ENCODE measurements at regions not wholly inside any gene's neighbourhood (a gene's known extent, or its start where the extent isn't known, plus 50 kb on each side); places are given as distances from the start of the nearest gene placed in this dataset.

DNA sequence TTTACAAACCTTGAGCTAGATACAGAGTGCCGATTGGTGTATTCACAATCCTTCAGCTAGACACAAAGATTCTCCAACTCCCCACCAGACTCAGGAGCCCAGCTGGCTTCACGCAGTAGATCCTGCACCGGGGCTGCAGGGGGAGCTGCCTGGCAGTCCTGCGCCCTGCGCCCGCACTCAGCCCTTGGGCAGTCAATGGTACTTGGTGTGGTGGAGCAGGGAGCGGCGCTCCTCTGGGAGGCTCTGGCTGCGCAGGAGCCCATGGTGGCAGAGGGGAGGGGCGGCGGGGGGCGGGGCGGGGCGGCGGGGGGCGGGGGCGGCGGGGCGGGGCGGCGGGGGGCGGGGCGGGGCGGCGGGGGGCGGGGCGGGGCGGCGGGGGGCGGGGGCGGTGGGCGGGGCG, 923.4 kb downstream of the SOCS6 start:
- no peak for DNase-seq

DNA sequence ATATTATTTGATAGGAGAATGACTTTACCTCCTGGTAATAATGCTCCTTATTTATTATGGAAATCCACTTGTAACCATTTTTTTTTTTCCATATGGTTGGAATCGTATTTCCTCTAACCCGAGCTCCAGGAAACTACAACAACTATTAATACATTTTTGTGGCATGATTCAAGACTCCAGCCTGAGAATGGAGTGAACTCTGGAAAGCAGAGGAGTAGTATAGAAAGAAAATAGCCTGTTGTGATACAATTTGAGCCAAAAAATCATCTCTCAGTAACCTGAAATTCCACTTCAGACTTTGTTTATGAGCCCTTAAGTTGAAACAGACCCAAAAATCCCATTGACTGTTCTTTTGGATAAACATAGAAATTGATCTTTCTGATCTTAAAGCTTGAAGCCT, 921.1 kb downstream of the SOCS6 start:
- DNase-seq = no peak

DNA sequence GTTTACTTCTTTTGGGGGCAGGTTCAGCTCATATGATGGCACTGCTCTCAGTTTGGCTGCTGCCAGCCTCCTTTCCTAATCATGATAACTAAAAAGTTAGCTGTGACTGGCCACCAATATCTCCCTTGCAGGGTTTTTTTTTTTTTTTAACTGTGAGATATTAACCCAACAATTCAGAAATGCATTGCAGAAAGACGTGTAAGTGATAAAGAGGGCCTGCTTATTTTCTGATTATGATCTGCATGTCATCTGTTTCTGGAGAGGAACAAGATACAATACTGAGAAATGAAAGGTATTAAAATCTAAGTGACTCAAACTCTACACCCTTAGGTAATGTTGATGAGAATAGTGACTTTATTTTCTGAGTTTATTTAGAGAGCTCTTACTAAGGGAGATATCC, 905.6 kb downstream of the SOCS6 start:
- DNase-seq = no peak

DNA sequence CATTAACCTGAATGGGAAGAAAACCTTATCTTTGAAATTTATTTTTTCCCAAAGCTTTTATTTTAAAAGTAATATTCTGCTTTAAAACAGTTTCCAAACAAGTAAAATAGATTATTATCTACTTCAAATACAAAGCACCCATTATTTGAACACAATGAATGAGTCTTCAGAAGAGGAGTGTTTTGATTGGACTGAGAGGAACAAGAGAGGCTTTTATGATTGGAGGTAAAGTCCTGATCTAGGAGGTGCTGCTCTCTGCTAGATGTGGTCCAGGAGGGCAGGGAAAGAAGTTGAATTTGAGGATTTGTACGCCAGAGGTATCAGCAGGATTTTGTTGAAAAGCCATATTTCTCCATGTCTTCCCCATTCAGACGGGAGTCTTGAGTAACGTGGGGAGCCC, 900.7 kb downstream of the SOCS6 start:
- no peak for DNase-seq

DNA sequence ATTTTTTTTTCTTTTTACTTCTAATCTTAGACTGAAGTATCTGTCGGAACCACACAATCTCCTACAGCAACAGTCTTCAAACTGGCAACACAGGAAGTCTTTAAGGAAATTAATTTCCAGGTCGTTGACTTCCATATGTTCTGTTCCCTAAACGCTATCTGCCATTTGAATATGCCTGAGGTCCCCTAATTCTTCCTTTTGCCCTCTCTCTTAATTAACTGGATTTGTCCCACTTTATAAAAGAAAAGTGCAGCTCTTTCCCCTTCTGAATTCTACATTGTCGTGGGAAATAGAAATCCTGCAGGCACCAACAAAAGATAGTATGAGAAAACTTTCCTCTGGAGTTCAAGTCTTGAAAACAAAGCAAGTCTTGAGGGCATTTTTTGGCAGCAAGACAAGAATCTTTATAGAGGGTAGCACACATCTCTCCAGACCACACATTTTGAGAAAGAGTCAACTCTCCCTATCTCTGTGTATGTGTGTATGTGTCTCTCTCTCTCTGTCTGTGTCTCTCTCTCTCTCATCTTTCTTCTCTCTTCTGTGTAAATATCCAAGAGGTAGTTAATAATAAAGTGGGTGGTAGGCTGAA, 879.8 kb downstream of the SOCS6 start:
- no peak for DNase-seq

DNA sequence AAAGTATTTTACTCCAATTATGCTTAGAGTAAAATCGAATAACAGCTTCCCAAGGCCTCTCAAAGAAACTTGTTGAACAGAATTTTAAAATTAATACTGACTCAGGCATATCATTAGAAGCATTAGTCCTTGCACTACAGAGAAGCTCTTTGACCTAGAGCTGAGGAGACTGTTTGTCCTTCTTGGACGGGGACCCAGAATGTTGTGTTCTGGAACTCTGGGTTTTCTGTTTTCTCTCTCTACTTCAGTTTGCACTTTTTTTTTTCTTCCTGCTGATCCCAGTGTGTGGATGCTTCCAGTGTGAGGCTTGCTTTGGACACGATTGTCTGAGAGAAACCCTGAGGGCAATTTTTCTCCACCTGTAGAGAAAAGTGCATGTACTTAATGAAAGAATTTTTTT, 847.6 kb downstream of the SOCS6 start:
- DNase-seq = peak in 1 of 3 experiments; percentile 38

DNA sequence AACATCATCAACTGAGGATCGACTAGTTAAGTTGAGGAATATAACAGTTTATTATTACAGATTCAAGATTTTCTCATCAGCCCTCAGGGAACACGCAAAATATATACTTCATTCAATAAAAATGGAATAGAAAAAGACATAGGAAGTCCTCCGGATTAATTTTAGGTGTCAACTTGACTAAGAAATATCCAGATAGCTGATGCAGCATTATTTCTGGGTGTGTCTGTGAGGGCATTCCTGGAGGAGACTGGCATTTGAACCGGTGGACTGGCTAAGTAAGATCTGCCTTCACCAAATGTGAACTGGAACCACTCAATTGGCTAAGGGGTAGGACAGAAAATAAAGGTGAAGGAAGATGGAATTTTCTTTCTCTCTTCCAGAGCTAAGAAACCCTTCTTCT, 845.3 kb downstream of the SOCS6 start:
- no peak for DNase-seq

DNA sequence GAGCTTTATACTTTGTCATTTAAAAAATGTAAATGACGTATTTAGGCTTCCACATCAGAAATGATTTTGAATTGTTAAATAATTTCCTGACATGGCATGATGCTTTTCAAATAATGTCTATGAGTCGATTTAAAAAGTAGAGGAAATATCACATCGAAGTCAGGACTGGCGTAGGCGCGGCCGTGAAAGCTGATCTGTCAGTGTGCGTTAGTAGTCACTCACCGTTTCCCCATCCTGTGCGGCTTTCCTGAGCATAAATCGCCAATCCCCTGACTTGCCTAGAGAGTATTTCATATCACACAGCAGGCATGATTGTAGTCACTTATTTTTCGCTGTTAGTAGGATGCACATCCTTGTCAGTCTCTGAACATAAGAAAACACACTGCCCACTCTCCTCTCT, 843.1 kb downstream of the SOCS6 start:
- DNase-seq = no peak

DNA sequence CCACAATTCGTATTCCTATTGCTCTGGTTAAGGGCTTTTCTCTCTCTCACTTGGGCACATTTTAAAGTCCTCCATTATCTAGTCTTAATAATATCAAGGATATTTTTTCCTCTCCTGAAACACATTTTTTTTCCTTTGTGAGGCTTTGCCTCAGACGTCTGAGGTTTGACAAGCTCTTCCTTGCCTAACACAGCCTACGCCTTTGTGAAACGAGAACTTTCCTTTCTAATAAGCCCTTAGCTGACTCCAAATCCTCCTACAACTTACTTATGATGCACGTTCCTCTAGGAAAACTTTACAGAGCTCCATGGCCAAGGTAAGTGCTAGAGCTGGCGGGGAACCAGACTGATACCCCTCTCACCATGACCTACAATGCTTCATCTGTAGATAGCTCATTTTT, 841.5 kb downstream of the SOCS6 start:
- DNase-seq = no peak

DNA sequence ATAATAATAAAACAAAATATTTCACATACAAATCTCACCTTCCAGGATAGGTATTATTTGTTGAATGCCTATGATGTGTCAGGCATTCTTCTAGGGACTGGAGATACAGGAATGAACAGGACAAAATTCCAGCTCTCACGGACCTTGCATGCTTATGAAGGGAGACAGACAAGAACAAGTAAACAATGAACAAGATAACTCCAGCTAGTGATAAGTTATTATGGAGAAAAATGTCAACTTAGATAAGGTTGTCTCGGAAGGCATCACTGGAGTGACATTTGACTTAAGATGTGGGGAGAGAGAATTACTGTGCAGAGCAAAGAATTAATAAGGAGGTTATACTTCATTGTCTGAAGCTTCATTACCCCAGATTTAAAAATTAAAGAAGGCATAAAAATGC, 836.7 kb downstream of the SOCS6 start:
- DNase-seq = no peak

DNA sequence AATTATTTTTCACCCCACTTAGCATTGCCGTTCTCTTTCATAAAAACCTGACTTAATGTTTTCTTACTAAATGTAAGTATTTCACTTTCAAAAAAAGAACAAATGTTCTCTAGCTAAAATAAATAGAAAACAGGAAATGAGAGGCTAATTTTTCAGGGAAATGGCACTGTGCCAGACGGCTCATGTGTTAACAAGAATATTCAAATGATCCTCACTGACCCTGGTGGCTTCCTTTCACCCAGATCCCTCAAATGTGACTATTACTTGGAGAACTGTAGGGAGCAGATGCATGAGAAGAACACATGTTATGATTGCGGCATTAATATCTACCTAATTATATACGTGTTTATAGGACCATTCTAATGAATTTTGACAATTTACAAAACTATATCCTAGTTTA, 827.7 kb downstream of the SOCS6 start:
- peak in 2 of 3 experiments; percentile 30 to 68 for DNase-seq

DNA sequence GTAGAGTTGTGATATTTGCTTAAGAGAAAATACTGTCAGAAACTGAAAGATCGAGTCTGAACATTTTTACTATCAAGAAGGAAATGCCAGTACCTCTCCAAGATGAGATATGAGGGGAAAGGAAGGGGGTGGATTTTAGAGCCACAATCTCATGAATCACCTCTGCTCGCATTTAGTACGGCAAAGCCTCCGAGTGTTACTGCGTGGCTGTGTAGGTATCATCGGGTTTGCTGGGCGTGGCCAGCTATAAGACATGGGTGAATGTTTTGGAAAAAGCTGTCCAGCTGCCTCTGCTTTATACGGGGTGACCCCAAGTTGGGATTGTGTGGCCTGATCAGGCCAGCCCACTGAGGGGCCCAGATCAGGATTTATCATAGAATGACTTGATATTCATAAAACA, 826.4 kb downstream of the SOCS6 start:
- DNase-seq = no peak

DNA sequence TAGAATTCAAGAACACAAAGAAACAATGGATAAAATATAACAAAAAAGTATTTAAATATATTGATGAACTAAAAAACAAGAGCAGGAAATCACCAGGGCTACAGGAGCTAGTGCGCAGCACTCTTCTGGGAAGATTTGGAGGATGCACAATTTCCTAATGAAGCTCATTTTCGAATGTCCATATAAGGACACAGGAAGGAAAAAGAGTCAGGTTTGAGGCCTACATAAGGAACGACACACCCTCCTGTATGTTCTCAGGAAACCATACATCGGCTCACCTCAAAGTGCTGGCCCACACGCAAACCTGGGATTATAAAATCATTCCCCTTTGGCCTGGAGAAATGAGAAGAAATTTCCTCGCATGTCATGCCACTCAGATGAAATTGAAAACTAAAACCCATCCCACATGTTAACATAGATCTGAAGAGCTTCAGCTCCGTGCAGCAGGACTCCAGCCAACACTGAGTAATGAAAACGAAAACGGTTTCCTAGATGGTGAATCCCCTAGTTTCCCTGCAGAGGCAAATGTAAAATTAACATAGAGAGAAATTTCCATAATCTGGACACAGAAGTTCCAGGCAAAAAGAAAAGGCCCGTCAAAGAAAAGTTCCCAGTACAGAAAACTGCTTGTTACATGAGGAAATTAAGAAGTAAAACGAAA, 825.8 kb downstream of the SOCS6 start:
- no peak for DNase-seq

DNA sequence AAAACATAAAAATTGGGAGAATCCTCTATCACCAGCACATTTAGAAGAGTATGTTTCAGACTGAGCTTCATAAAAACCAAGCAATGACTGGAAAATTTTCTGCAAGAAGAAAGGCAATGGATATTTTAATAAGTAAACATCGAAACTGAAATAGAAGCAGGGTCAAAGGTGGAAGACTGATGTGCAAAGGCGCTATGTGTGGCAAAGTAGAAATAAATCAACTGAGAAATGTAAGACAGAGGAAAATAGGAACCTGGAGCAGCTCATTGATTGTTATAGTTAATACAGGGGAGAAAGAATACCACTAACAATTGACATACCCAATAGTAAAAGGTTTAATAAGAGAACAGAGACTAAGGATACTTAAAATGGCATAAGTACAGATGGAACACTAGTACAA, 818.4 kb downstream of the SOCS6 start:
- no peak for DNase-seq

DNA sequence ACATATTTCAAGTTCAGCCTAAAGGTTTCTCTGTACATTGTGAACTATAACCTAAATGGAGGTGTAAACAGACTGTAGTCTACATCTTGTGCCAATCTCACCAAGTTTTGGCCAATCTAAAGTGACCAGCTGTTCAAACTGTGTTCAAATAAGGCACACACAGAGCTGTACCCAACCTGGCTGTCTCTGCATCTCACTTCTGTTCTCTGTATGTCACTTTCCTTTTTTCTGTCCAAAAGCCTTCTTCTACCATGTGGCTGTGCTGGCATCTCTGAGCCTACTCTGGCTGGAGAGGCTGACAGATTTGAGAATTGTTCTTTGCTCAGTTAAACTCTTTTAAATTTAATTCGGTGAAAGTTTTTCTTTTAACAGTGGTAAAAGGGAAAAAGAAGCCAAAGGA, 817.9 kb downstream of the SOCS6 start:
- DNase-seq = no peak

DNA sequence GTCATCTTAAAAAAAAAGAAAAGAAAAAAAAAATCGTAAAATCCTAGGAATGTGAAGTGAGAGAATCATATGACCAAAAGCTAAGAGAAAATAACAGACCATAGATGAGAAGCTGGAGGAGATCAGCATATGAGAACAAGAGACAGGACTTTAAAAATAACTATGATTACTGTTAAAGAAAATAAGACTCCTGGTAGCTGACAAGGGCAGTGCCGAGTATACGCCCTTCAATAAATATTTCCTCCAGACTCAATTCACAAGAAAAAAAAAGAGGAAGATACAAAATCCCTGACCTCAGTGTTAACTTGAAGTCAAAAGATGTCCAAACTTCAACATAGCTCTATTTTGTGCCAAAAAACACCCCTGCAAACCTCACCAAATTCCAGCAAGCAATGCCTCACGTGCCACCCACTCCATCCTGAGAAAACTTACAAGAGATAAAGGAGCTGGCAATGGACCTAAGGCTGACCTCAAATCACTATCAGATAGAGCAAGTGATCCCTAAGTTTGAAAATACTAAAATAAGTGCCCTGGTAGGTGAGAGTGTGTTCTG, 817.2 kb downstream of the SOCS6 start:
- no peak for DNase-seq

DNA sequence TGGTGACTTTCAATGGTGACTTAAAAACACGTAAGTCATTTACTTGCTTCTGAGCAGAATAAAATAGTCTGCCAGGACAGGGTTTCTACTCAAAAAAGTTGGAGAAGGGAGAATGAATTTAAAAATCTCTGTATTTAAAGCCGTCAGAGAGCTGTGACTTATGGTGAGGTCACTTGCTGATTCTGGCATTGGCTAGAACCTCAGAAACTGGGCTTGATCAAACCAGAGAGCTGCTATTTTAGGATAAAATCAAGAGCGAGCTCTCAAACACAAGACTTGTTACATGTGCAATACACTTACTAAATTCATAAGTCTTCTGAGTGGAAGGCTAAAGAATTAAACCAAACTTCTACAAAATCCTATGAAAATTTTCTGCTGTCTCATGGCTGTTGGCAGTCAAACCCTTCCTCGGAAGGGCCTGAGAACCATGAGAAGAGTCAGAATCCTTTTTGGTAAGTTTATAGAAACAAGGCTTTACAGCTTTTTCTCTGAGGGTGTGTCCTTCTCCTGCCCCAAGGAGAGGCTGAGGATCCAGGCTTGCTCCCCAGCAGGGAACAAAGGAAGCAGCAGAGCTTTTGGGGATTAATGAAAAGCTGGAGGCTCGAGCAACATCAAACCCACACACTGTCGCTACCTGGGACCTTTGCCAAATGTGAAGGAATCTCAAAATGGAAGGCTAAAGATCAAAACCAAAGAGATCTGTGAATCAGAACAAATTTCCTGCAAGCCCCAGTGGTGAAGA, 816.4 kb downstream of the SOCS6 start:
- DNase-seq = no peak

DNA sequence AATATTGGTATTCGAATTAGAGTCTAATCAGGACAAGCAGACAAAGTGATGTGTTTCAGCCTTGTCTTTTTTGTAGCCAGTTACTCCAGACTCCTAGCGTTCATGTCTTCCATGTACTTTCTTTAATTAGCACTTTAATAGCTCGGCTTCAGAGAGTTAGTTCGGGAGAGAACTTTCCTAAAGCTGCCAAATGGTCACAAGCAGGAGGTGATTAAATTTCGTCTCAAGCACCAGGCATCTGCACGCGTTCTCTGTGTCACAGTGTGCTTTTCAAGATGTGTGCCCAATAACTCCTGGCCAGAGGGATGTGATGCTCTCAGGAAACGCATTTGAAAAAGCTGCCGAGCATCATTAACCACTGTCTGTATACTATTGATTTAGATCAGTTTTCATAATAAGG, 790.8 kb downstream of the SOCS6 start:
- peak in 1 of 3 experiments; percentile 29 for DNase-seq

DNA sequence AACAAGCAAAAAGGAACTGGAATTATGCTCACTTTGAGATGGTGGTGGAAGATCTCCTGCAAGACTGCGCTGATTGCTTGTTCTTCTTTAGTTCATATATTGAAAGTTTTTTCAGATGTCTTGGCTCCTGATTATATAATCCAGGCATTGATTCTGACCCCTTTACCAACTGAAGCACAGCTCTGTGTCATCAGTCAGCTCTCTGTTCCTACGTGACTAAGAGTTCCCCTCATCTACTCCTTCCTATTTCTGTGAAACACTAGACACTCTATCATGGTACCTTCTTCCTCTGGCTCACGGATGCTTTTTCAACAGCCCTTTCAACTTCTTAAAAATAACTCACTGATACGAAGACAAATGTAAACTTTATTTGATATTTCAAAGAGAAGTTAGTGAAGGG, 788.6 kb downstream of the SOCS6 start:
- DNase-seq = no peak

DNA sequence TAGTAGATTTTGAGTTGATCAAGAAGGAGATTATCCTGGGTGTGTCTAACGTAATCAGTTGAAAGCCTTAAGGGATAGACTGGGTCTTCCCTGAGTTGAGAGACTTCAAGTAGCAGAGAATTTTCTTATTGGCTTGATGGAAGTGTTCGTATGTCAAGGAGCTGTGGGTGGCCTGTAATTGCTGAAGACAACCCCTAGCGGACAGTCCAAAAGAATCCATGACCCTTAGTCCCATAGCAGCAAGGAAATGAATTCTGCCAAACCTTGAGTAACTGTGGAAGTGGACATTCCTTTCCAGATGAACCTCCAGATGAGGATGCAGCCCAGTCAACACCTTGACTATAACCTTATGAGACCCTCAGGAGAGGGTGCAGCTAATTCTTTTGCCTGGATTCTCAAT, 786.3 kb downstream of the SOCS6 start:
- no peak for DNase-seq

DNA sequence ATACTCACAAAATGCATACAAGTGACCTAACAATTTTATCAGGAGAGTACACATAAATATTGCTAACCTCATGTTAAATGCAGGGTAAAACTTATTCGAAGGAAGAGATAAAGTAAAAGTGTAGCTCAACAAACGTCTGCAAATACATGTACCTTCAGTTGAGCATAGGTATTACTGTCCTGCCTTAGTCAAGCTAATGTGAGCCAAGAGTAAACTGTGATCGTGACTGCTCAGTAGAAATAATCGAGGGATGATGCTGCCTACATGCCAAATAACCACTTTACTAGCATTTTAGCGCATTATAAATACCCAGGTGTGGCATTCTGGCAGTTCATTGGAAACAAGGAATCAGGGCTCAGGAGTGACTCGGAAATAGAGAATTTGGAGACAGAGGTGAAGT, 779.5 kb downstream of the SOCS6 start:
- no peak for DNase-seq

DNA sequence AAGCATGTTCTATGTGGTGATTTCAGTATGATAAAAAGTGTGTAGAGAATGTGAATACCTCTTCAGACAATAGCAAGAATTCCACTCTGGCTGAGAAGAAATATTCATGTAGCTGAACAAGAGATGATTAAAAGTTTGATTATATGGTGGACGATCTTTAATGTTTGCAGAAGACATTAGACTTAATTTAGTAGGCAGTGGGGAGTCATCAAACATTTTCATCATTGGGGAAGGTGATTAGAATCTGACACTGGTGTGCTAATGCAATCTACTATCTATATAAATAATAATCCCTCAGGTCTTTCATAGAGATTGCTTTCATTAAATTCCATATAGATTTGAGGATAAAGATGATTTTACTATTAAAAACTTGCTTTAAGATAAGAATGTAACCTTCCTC, 761.0 kb downstream of the SOCS6 start:
- DNase-seq = no peak

DNA sequence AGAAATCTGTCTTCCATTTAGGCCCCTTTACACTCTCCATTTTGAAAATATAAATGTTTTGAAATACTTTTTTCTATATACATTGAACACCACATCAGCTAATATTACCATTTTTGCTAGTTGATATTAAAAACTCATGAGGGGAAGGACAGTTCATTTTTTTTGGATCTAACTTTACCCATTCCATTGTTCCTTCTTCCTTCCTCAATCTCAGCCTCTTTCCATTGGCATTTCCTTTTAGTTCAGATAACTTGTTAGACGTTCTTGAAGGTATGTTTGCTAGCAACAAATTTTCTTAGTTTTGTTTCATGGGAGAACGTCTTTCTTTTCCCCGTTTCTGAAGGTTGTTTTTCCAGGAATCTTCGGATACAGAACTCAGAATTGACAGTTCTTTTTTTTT, 759.0 kb downstream of the SOCS6 start:
- no peak for DNase-seq

DNA sequence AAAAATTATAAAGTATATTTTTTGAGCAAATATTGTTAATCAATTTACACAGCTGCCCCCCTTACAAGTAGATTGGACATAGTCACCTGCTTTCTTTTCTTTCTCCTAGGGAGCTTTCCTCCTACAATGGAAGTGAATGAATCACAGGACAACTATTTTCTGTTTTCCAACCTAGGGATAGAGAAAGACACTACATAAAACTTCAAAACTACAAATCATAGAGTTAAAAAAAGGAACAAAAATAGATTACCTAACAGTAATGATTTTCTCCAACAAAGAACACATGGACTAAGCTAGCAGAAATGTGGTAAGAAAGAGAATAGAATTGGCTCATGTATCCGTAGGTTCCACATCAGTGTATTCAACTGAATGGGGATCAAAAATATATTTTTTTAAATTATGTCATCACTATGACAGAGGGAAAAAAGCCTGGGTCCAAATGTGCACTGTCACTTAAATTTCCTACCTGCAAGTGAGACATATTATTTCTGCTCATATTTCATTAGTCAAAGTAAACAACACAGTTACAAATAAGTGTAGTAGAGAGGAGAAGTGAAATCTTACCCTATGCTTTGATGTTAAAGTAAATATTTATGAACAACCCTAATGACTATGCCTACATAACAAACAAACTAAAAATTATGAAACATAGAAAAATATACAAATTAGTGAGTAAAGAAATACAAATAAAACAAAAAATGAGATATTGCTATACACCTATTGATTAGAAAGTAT, 756.7 kb downstream of the SOCS6 start:
- no peak for DNase-seq
